CD14-positive monocyte (primary cell): ENCODE measurements at regions not wholly inside any gene's neighbourhood (a gene's known extent, or its start where the extent isn't known, plus 50 kb on each side); places are given as distances from the start of the nearest gene placed in this dataset.

Source experiments
- DNase-seq, 3 donors: peaks; one replicate each; pipeline ENCODE4 v3.0.0-alpha.2; 2011 to 2022
- H2AFZ ChIP-seq: 2 replicates; pipeline ENCODE4 v1.6.0; 2012; ENCODE audit warnings: mild to moderate bottlenecking, low read depth, low read length, inconsistent platforms; ENCODE audit not compliant: insufficient read depth, poor library complexity, severe bottlenecking
- H3K27ac ChIP-seq, 2 donors: 1 replicate in 1 of 2; 2 replicates in 1 of 2; pipeline ENCODE4 v1.5.1; 2012 to 2013; ENCODE audit warnings: low read length in 2 of 2, control low read depth in 1 of 2, inconsistent platforms in 1 of 2, low read depth in 1 of 2, mild to moderate bottlenecking in 1 of 2
- H3K27me3 ChIP-seq, 2 donors: one replicate each; pipeline versions ENCODE4 v1.6.0 to v1.6.1; 2011 to 2013; ENCODE audit warnings: low read length in 2 of 2; ENCODE audit not compliant: control insufficient read depth in 2 of 2, insufficient read depth in 2 of 2
- H3K36me3 ChIP-seq, 2 donors: replicated peaks in 1 of 2; 1 replicate in 1 of 2; 2 replicates in 1 of 2; pipeline versions ENCODE4 v1.5.1 to v1.6.1; 2012 to 2013; ENCODE audit warnings: low read length in 2 of 2, control low read depth in 1 of 2, inconsistent platforms in 1 of 2, mild to moderate bottlenecking in 1 of 2; ENCODE audit not compliant: insufficient read depth in 2 of 2, control insufficient read depth in 1 of 2
- H3K4me1 ChIP-seq, 2 donors: 1 replicate in 1 of 2; 2 replicates in 1 of 2; pipeline versions ENCODE4 v1.5.1 to v1.6.1; 2012 to 2013; ENCODE audit warnings: low read length in 2 of 2, control low read depth in 1 of 2, inconsistent platforms in 1 of 2, mild to moderate bottlenecking in 1 of 2, moderate library complexity in 1 of 2; ENCODE audit not compliant: insufficient read depth in 2 of 2, control insufficient read depth in 1 of 2
- H3K4me2 ChIP-seq: replicated peaks from 2 replicates; pipeline ENCODE3; 2012; ENCODE audit warnings: low read length, moderate library complexity, mild to moderate bottlenecking; ENCODE audit not compliant: poor library complexity, severe bottlenecking; ENCODE audit errors: extremely low read depth
- H3K4me3 ChIP-seq, 3 experiments: fragments of 200-600 bp in 1 of 3; sonication (generic) in 1 of 3; replicated peaks in 1 of 3; 1 replicate in 2 of 3; 2 replicates in 1 of 3; pipeline ENCODE4 v1.5.1; 2011 to 2013; ENCODE audit warnings: low read length in 3 of 3, mild to moderate bottlenecking in 3 of 3, control low read depth in 2 of 3, low read depth in 2 of 3, inconsistent platforms in 1 of 3, moderate library complexity in 1 of 3
- H3K79me2 ChIP-seq: 2 replicates; pipeline ENCODE4 v1.6.0; 2012; ENCODE audit warnings: mild to moderate bottlenecking, control low read depth, inconsistent platforms, low read length, moderate library complexity; ENCODE audit not compliant: insufficient read depth
- H3K9ac ChIP-seq: 2 replicates; pipeline ENCODE4 v1.6.0; 2017; ENCODE audit warnings: low read length, mild to moderate bottlenecking; ENCODE audit not compliant: insufficient read depth, poor library complexity, severe bottlenecking
- H3K9me3 ChIP-seq, 2 donors: replicated peaks in 1 of 2; 1 replicate in 1 of 2; 2 replicates in 1 of 2; pipeline versions ENCODE4 v1.5.1 to v1.6.1; 2012 to 2013; ENCODE audit warnings: low read length in 2 of 2, control low read depth in 1 of 2; ENCODE audit not compliant: control insufficient read depth in 1 of 2, insufficient read depth in 1 of 2
- H4K20me1 ChIP-seq: 2 replicates; pipeline ENCODE4 v1.6.0; 2012; ENCODE audit warnings: mild to moderate bottlenecking, low read length, control low read depth, moderate library complexity; ENCODE audit not compliant: insufficient read depth
- H3K27ac Mint-ChIP-seq, 7 donors: one replicate each; pipeline ENCODE4 v1.8.0; 2020; ENCODE audit warnings: mild to moderate bottlenecking in 7 of 7, mixed read lengths in 7 of 7, moderate library complexity in 6 of 7, inconsistent platforms in 2 of 7
- H3K27me3 Mint-ChIP-seq, 3 donors: one replicate each; pipeline ENCODE4 v1.8.0; 2021 to 2022; ENCODE audit warnings: low read depth in 3 of 3, mild to moderate bottlenecking in 3 of 3, mixed read lengths in 3 of 3, moderate library complexity in 3 of 3, inconsistent platforms in 1 of 3
- H3K36me3 Mint-ChIP-seq, 2 donors: one replicate each; pipeline ENCODE4 v1.8.0; 2020; ENCODE audit warnings: mixed read lengths in 2 of 2, inconsistent platforms in 1 of 2, mild to moderate bottlenecking in 1 of 2
- H3K4me1 Mint-ChIP-seq: one replicate; pipeline ENCODE4 v1.8.0; 2020; ENCODE audit warnings: mild to moderate bottlenecking, mixed read lengths
- H3K4me3 Mint-ChIP-seq, 2 donors: one replicate each; pipeline ENCODE4 v1.8.0; 2020; ENCODE audit warnings: mild to moderate bottlenecking in 2 of 2, mixed read lengths in 2 of 2, moderate library complexity in 1 of 2
- H3K9me3 Mint-ChIP-seq, 7 donors: one replicate each; pipeline ENCODE4 v1.8.0; 2020 to 2022; ENCODE audit warnings: mixed read lengths in 7 of 7, mild to moderate bottlenecking in 6 of 7, moderate library complexity in 6 of 7, inconsistent platforms in 2 of 7
- WGBS: methylation state at CpG from one replicate; pipeline ENCODE4 v1.1.5; 2013; ENCODE audit warnings: missing lambda C conversion rate; ENCODE audit not compliant: insufficient coverage; 5-methylcytosine and 5-hydroxymethylcytosine counted together
- intact Hi-C, 2 donors: fragments of 100-400 bp; cut with micrococcal nuclease; formaldehyde crosslinking; loops; one replicate each; pipeline versions ENCODE4 v1.15.0 to v1.15.1; 2023
- TF ChIP-seq, protein P1 (sequence below): fragments of 200-600 bp; IDR thresholded peaks from one replicate; pipeline ENCODE4 v1.8.0; 2022; ENCODE audit warnings: antibody characterized with exemption, mild to moderate bottlenecking

DNA sequence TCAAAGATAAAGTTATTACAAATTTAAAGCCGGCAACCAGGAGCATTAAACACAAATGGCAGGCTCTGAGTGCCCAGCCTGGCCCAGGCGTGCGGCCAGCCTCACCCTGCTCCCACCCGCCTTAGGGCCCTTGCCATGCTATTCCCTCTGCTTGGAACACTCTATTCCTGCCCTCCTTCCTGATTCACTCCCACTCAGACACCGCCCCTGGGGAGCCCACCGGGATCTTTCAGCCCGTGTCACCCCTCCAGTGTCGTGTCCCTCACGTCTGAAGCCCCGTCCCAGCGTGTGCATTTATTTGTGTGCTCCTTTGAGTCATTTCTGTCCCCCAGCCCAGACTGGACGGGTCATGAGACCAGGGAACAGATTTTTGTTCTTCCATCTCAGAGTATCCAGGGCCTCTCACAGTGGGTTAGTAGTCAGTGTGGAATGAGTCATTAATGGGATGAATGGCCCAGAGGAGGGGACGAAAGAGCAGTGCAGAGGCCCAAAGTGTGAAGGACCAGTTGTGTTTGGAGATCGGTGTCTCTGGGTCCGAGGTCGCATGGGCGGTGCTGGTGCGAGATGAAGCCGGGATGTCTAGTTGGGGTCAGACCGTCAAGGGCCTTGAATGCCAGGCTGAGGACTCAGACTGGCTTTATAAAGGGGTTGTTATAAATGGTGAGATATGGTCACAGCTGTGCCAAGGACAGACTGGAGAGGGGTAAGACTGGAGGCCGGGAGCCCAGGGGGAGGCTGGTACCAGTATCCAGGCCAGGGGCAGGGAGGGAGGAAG is 58.9 kb upstream of the SLC6A6 start:
- TF ChIP-seq, protein P1, sequence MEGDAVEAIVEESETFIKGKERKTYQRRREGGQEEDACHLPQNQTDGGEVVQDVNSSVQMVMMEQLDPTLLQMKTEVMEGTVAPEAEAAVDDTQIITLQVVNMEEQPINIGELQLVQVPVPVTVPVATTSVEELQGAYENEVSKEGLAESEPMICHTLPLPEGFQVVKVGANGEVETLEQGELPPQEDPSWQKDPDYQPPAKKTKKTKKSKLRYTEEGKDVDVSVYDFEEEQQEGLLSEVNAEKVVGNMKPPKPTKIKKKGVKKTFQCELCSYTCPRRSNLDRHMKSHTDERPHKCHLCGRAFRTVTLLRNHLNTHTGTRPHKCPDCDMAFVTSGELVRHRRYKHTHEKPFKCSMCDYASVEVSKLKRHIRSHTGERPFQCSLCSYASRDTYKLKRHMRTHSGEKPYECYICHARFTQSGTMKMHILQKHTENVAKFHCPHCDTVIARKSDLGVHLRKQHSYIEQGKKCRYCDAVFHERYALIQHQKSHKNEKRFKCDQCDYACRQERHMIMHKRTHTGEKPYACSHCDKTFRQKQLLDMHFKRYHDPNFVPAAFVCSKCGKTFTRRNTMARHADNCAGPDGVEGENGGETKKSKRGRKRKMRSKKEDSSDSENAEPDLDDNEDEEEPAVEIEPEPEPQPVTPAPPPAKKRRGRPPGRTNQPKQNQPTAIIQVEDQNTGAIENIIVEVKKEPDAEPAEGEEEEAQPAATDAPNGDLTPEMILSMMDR, result no peak
- no peak overlapping the region for H3K27ac ChIP-seq
- H3K4me1 ChIP-seq, result no peaks in the 10 kb centered on the region
- no peaks in the 10 kb centered on the region for H4K20me1 ChIP-seq
- WGBS, result 97% methylated on average over 21 of the region's 21 CpGs
- H3K27me3 ChIP-seq, result no peaks in the 10 kb centered on the region
- no peak overlapping the region for H3K4me3 Mint-ChIP-seq
- DNase-seq, result no peak
- no peaks in the 10 kb centered on the region for H3K36me3 Mint-ChIP-seq
- peaks cover 0 to 5% (median 2%) of the 10 kb centered on the region in 3 donors for H3K27me3 Mint-ChIP-seq
- H3K9me3 Mint-ChIP-seq, result peaks cover 0 to 2% (median 0%) of the 10 kb centered on the region in 7 donors
- H3K4me2 ChIP-seq, result no peak overlapping the region
- no peaks in the 10 kb centered on the region for H3K4me1 Mint-ChIP-seq
- no peak overlapping the region for H3K4me3 ChIP-seq
- H3K27ac Mint-ChIP-seq, result no peak overlapping the region
- intact Hi-C loops, result no loop called here
- H3K79me2 ChIP-seq, result no peaks in the 10 kb centered on the region
- H3K36me3 ChIP-seq, result no peaks in the 10 kb centered on the region
- no peak overlapping the region for H3K9ac ChIP-seq
- no peaks in the 10 kb centered on the region for H3K9me3 ChIP-seq
- H2AFZ ChIP-seq, result no peak overlapping the region

DNA sequence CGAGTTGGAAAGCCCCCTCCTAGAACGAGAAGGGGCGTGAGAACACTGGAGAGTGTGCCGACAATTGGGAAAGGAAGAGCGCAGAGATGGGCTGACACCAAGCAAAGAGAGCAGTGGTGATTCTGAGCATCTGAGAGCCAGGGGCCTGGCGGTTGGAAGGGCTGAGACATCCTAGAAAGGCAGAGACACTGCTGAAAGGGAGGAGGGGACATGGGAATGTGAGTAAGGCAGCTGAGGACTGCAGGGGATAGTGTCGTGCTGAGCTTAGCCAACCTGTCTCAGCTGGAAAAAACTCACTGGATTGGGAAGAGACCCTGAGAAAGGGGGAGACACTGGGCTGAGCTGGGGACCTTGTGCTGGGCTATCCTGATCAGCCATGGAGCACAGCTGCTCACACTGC is 58.1 kb upstream of the SLC6A6 start:
- H3K9me3 Mint-ChIP-seq, result peaks cover 0 to 2% (median 0%) of the 10 kb centered on the region in 7 donors
- no peaks in the 10 kb centered on the region for H3K36me3 ChIP-seq
- no peak overlapping the region for H3K27ac Mint-ChIP-seq
- H3K27me3 ChIP-seq, result no peaks in the 10 kb centered on the region
- H3K27me3 Mint-ChIP-seq, result peaks cover 0 to 7% (median 2%) of the 10 kb centered on the region in 3 donors
- no peak overlapping the region for H2AFZ ChIP-seq
- H3K4me3 ChIP-seq, result no peak overlapping the region
- no peak overlapping the region for H3K9ac ChIP-seq
- H4K20me1 ChIP-seq, result no peaks in the 10 kb centered on the region
- intact Hi-C loops, result no loop called here
- H3K4me2 ChIP-seq, result no peak overlapping the region
- H3K4me3 Mint-ChIP-seq, result no peak overlapping the region
- DNase-seq, result no peak
- WGBS, result 96% methylated on average over 7 of the region's 7 CpGs
- no peaks in the 10 kb centered on the region for H3K36me3 Mint-ChIP-seq
- no peaks in the 10 kb centered on the region for H3K4me1 ChIP-seq
- no peak overlapping the region for H3K27ac ChIP-seq
- no peaks in the 10 kb centered on the region for H3K4me1 Mint-ChIP-seq
- TF ChIP-seq, protein P1, result no peak
- H3K9me3 ChIP-seq, result no peaks in the 10 kb centered on the region
- H3K79me2 ChIP-seq, result no peaks in the 10 kb centered on the region
